Liver (tissue), 3 donors: ENCODE measurements at regions not wholly inside any gene's neighbourhood (a gene's known extent, or its start where the extent isn't known, plus 50 kb on each side); places are given as distances from the start of the nearest gene placed in this dataset.

Experiments used
- EGR1 ChIP-seq, 2 donors: IDR thresholded peaks; 2 replicates each; pipeline ENCODE4 v1.6.1; 2016 to 2018; ENCODE audit warnings: antibody characterized with exemption in 2 of 2, low read depth in 2 of 2
- FOXA1 ChIP-seq: IDR thresholded peaks from 2 replicates; pipeline ENCODE4 v1.6.1; 2016; ENCODE audit warnings: antibody characterized with exemption
- JUND ChIP-seq, 2 donors: IDR thresholded peaks; 2 replicates each; pipeline ENCODE4 v1.6.1; 2016; ENCODE audit warnings: antibody characterized with exemption in 2 of 2
- RAD21 ChIP-seq, 2 donors: IDR thresholded peaks; 2 replicates each; pipeline ENCODE4 v1.6.1; 2016; ENCODE audit warnings: antibody characterized with exemption in 2 of 2, mild to moderate bottlenecking in 2 of 2
- RXRA ChIP-seq, 2 donors: IDR thresholded peaks; 2 replicates each; pipeline ENCODE4 v1.6.1; 2017 to 2018; ENCODE audit warnings: antibody characterized with exemption in 2 of 2, mild to moderate bottlenecking in 1 of 2
- TF ChIP-seq, protein P1 (sequence below): fragments of 150-350 bp; IDR thresholded peaks from 2 replicates; pipeline ENCODE4 v1.5.1; 2017; ENCODE audit warnings: improper control_type of control experiment, low read depth, low read length; ENCODE audit not compliant: missing input control
- TF ChIP-seq, protein P2 (sequence below): IDR thresholded peaks from 2 replicates; pipeline ENCODE4 v1.6.1; 2016; ENCODE audit warnings: antibody characterized with exemption
- donor health status: healthy.
- donor health status: healthy.

DNA sequence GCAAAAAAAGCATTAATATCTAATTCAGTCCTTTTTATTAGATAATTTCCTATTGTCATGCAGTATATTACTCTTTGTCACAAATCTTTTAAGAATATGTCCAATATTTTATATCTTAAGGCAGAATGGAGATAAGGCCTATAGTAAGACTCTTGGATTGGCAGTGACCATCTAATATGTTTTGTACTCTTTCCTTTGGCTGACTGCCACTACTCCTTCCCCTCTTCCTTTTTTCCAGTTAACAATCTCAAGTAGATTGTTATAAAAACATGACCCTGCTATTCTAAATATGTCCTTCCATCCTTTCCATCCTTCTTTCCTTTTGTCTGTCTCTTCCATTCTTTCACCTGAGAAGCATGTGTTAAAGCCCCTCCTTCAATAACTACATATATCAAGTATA lies 92.8 kb upstream of the TMEM168 start:
- TF ChIP-seq, protein P1, sequence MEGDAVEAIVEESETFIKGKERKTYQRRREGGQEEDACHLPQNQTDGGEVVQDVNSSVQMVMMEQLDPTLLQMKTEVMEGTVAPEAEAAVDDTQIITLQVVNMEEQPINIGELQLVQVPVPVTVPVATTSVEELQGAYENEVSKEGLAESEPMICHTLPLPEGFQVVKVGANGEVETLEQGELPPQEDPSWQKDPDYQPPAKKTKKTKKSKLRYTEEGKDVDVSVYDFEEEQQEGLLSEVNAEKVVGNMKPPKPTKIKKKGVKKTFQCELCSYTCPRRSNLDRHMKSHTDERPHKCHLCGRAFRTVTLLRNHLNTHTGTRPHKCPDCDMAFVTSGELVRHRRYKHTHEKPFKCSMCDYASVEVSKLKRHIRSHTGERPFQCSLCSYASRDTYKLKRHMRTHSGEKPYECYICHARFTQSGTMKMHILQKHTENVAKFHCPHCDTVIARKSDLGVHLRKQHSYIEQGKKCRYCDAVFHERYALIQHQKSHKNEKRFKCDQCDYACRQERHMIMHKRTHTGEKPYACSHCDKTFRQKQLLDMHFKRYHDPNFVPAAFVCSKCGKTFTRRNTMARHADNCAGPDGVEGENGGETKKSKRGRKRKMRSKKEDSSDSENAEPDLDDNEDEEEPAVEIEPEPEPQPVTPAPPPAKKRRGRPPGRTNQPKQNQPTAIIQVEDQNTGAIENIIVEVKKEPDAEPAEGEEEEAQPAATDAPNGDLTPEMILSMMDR, result no peak
- no peak for TF ChIP-seq RAD21 (IDR thresholded peaks at IDR 0.05)
- TF ChIP-seq, protein P2, sequence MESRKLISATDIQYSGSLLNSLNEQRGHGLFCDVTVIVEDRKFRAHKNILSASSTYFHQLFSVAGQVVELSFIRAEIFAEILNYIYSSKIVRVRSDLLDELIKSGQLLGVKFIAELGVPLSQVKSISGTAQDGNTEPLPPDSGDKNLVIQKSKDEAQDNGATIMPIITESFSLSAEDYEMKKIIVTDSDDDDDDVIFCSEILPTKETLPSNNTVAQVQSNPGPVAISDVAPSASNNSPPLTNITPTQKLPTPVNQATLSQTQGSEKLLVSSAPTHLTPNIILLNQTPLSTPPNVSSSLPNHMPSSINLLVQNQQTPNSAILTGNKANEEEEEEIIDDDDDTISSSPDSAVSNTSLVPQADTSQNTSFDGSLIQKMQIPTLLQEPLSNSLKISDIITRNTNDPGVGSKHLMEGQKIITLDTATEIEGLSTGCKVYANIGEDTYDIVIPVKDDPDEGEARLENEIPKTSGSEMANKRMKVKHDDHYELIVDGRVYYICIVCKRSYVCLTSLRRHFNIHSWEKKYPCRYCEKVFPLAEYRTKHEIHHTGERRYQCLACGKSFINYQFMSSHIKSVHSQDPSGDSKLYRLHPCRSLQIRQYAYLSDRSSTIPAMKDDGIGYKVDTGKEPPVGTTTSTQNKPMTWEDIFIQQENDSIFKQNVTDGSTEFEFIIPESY, result no peak
- no peak for TF ChIP-seq RXRA (IDR thresholded peaks at IDR 0.05)
- no peak for TF ChIP-seq JUND (IDR thresholded peaks at IDR 0.05)
- no peak for TF ChIP-seq FOXA1
- TF ChIP-seq EGR1 (IDR thresholded peaks at IDR 0.05; ENCODE audit: low read depth in 2 of 2), result no peak
